ENCODE measurements at regions not wholly inside any gene's neighbourhood (a gene's known extent, or its start where the extent isn't known, plus 50 kb on each side); places are given as distances from the start of the nearest gene placed in this dataset.

DNA sequence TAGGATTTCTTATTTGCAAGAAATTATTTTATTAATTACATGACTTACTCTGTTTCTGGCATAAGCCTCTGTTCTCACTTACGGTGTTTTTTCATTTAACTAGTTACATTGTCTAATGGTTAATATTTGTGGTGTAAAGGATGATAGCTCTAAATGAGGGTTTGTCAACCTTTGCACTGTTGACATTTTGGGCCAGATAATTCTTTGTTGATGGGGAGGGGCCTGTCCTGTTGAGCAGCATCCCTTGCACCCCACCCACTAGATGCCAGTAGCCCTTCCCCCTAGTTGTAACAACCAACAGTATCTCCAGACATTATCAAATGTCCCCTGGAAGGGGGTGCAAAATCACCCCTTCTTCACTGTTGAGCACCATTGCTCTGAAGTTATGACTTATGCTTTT lies 83.6 kb upstream of the SLC44A3 start:
- intact Hi-C loops (cut with DNase I): no loop called here

DNA sequence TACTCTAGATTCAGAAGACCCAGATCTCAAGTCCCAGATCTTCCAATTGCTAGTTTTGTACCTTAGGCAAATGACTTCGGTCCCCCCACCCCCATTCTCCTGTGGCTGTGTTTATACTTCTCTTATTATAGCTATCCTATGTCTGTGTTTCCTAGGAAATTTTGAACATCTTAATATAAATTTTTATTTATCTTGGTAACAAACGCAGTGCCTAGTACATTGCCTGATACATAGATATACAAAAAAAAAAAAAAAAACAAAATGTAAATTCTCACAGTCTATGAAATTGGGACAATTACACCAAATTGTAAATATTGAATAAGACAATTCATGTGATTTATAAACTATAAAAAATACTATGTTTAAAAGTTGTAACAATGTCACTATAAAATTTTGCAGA lies 84.1 kb upstream of the SLC44A3 start:
- no peaks in the 10 kb centered on the region for H3K4me1 ChIP-seq
- H3K27me3 ChIP-seq (ENCODE audit: insufficient read depth in 3 of 3, low read length in 2 of 3): no peaks in the 10 kb centered on the region
- no peak overlapping the region for H3K4me3 ChIP-seq
- no peak for ATAC-seq
- intact Hi-C loops (cut with DNase I): no loop called here
- H3K9me3 ChIP-seq: no peaks in the 10 kb centered on the region
- DNase-seq: no peak
- no peak overlapping the region for H3K27ac ChIP-seq
- no peaks in the 10 kb centered on the region for H3K36me3 ChIP-seq (ENCODE audit: insufficient read depth in 1 of 2, low read depth in 1 of 2)
- TF ChIP-seq, protein P1, sequence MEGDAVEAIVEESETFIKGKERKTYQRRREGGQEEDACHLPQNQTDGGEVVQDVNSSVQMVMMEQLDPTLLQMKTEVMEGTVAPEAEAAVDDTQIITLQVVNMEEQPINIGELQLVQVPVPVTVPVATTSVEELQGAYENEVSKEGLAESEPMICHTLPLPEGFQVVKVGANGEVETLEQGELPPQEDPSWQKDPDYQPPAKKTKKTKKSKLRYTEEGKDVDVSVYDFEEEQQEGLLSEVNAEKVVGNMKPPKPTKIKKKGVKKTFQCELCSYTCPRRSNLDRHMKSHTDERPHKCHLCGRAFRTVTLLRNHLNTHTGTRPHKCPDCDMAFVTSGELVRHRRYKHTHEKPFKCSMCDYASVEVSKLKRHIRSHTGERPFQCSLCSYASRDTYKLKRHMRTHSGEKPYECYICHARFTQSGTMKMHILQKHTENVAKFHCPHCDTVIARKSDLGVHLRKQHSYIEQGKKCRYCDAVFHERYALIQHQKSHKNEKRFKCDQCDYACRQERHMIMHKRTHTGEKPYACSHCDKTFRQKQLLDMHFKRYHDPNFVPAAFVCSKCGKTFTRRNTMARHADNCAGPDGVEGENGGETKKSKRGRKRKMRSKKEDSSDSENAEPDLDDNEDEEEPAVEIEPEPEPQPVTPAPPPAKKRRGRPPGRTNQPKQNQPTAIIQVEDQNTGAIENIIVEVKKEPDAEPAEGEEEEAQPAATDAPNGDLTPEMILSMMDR (IDR thresholded peaks at IDR 0.05): no peak
- WGBS, 3 donors: 94 to 98% (median 97%) methylated on average over 2 of the region's 2 CpGs

More for the DNA sequence above, 83.6 kb upstream of the SLC44A3 start:
- Histone ChIP-seq H3K9me3 (no peaks in the 10 kb centered on the region), H3K27me3 (ENCODE audit: insufficient read depth in 3 of 3, low read length in 2 of 3) (no peaks in the 10 kb centered on the region), H3K4me3 (no peak overlapping the region), H3K27ac (no peak overlapping the region), H3K36me3 (ENCODE audit: insufficient read depth in 1 of 2, low read depth in 1 of 2) (no peaks in the 10 kb centered on the region), H3K4me1 (no peaks in the 10 kb centered on the region)
- TF ChIP-seq, protein P1 (IDR thresholded peaks at IDR 0.05): no peak
- ATAC-seq: no peak
- 96 to 100% (median 97%) methylated on average over 1 of the region's 1 CpG for WGBS, 3 donors
- no peak for DNase-seq

DNA sequence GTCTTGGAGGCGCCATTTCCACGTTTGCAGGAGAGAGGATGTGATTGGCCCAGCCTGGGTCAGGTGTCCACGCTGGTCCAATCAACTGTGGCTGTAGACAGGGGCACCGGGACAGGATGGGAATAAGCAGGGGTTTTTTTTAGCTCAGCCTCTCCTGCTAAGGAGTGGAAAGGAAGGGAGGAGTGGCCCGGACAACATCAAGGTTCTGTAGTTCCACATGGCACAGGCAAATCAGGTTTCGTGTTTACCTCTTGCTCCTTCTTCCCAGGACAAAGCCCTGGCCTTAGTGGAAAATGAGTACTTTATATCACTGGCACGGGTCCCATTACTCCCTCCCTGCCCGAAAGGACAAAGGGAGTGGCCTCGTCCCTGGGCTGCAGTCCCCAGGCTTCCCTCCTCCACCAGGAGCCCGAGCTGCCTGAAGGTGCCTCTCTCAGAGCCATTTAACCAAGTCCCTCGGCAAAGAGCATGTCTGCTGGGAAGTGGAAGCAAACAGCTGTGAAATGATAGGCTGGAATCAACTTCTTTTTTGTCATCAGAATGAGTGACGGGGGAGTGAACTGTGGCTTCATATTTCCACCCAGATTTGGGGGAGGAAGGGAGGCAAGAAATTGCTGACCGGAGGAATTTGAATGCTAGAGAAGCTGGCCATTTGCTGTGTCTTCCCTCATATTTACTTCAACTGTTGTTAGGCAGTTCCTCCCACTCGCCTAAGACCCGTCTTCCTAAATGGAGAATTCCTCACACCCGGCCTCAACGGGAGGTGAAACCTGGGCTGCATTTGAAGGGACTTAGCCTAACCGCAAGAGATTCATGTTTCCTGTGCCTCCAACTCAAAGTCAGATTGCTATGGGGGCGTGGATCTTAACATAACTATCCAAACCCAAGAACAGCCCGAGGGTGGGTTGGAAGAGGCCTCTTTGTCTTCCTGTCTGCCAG lies 84.9 kb upstream of the SLC44A3 start:
- DNase-seq (no peak), ATAC-seq (peak in 1 of 4 donors; percentile 38)
- Histone ChIP-seq H3K27ac (peak overlapping the region; percentile 30), H3K4me3 (no peak overlapping the region), H3K4me1 (no peaks in the 10 kb centered on the region), H3K9me3 (no peaks in the 10 kb centered on the region), H3K27me3 (ENCODE audit: insufficient read depth in 3 of 3, low read length in 2 of 3) (no peaks in the 10 kb centered on the region), H3K36me3 (ENCODE audit: insufficient read depth in 1 of 2, low read depth in 1 of 2) (no peaks in the 10 kb centered on the region)
- 40 to 46% (median 41%) methylated on average over 20 of the region's 20 CpGs for WGBS, 3 donors
- intact Hi-C loops (cut with DNase I): no loop called here
- TF ChIP-seq, protein P1 (IDR thresholded peaks at IDR 0.05): no peak

DNA sequence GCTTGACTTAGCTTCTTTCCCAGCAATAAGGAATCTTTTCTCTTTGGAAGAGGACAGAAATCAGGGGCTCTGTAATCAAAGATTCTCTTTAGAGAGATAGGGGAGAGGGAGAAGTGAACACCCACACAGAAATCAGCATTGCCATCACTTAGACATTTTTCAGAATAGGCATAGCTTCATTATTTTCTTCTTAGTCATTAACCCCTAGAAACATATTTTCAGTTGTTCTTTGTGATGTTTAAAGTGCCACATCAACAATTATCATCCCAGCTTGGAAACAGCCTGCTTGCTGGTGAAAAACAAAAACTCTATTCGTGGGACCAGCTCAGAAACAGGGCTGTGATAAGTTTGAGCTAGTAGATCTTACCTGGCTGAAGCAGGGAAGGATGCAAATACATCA lies 88.3 kb upstream of the SLC44A3 start:
- intact Hi-C loops (cut with DNase I): no loop called here
- ATAC-seq (no peak), DNase-seq (no peak)
- whole genome bisulfite sequencing, 3 donors: 69 to 88% (median 82%) methylated on average over 1 of the region's 1 CpG
- no peak overlapping the region for H3K4me3 ChIP-seq
- H3K9me3 ChIP-seq: no peaks in the 10 kb centered on the region
- no peaks in the 10 kb centered on the region for H3K4me1 ChIP-seq
- H3K27ac ChIP-seq: no peak overlapping the region
- TF ChIP-seq, protein P1 (IDR thresholded peaks at IDR 0.05): no peak
- H3K36me3 ChIP-seq (ENCODE audit: insufficient read depth in 1 of 2, low read depth in 1 of 2): no peaks in the 10 kb centered on the region
- no peaks in the 10 kb centered on the region for H3K27me3 ChIP-seq (ENCODE audit: insufficient read depth in 3 of 3, low read length in 2 of 3)

All from psoas muscle (tissue), 7 donors.